SHP77 treated with DMSO at 0.1 percent for 48 hours (cell line): ENCODE measurements at regions not wholly inside any gene's neighbourhood (a gene's known extent, or its start where the extent isn't known, plus 50 kb on each side); places are given as distances from the start of the nearest gene placed in this dataset.
A peak's percentile ranks its signal among the peaks of the same experiment; 100 is the strongest.

Experiments
- DNase-seq: peaks from one replicate; lab custom pipeline; 2025; lab: John Stamatoyannopoulos, UW

- no peak for DNase-seq
These were observed 223.8 kb downstream of the TTC32 start for GRCh38 chr2:19677825-19678518.

GRCh38 chr2:19677215-19677777 lies 224.5 kb downstream of the TTC32 start:
- no peak for DNase-seq

- DNase-seq: peak; percentile 3
These were observed 225.0 kb downstream of the TTC32 start for GRCh38 chr2:19676770-19677169.

- DNase-seq: no peak
These were observed 225.8 kb downstream of the TTC32 start for GRCh38 chr2:19675856-19676460.

DNA sequence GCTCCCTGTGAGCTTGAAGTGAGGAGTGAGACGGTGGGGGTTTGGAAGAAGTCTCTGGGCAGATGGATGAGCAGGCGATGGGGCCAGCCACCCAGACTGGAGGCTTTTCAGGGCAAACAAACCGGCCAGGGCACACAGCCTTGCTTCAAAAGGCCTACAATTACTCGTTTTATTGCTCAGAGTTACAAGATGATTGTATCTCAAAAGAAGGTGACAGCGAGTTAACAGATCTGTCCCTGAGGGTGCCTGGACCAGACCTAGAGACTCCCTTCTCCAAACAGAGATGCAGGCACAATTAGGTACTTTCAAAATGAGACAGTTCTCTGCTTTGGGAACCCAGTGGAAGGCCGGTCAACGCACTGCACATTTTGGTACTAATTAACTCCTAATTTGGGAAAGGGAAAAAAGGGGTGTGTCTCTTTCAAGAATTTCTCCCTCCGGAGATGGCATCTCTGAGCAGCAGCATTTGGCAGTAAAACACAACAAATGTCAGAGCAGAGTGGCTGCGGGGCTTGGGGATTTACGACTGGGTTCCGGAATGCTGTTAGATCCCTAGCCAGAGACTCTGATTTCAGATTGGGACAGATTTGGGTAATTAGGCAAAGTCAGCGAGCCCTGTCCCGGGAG lies 226.7 kb downstream of the TTC32 start:
- no peak for DNase-seq

GRCh38 chr2:19674051-19675002 lies 227.5 kb downstream of the TTC32 start:
- no peak for DNase-seq

DNA sequence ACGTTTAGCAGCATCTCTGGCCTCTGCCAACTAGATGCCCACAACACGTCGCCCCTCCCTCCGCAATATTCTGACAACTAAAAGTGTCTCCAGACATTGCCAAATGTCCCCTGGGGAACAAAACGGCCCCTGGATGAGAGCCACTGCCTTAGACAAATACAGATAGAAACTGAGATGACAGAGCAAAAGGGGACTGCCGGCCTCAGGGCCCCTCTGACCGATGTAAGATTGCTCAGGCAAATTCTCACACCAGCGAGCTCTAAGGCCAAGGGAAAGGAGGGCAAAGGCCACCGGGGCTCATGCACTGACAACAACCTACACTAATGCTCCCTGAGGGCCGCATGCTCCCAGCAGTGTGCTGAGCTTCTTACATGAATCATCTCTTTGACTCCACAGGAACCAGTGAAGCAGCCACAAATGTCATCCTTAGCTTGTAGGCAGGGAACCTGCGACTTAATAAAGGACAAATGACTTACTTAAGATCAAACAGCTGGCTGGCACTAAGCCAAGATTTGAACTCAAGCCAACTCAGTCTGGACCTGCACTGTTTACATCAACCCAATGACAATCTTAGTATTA lies 228.5 kb downstream of the TTC32 start:
- DNase-seq: no peak

DNA sequence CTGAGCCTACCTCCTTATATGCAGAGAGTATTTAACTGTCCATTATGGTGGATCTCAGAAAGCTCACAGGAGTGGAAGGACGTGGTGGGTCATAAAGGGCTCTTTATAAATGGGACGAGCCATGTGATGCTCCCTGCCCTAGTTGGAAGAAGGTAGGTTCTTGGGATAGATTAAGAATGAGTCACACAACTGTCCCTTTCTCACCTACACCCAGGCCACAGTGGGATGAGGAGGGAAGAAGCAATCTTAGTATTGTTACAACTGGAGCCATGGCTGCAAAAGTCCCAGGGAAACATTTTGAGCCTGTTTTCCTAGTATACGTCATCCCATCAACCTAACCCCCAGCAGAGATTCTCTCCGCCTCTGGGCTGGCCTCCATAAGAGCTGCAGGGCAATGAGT lies 229.9 kb downstream of the TTC32 start:
- DNase-seq: no peak

DNA sequence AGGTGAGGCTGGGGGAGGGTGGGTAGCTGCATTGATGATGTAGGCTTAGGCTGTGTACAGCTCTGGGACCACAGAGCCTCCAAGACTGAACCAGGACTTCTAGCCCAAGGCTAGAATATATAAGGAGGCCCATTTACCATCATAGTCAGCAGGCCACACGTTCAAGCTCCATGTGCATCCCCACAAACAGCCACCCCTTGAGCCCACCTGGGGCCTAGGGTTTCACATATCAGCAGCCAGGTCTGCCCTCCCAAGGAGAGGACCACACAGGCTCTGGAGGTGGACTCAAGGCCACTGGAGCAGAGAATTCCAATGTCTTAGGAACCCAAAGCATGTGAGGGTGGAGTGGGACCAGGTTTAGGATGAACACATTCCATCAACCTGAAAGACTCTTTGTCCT lies 230.5 kb downstream of the TTC32 start:
- DNase-seq: no peak

DNA sequence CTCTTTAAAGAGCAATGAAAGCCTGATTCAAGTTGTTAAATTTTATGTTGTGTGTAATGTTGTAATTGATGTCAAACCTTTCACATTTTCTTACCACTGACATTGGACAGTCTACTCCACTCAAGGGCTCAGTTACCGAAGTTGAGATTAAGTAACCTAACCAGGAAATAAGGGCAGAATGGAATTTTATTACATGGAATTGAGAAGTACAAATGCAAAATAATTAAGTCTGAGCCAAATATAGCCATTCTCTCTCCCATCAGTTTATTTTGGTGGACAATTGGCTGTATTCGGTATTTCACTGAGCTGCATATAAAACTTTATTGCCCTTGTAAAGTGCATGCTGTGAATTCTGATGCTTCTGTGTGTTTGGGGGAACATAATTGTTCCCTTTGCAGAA lies 231.5 kb downstream of the TTC32 start:
- DNase-seq: no peak

GRCh38 chr2:19669559-19669958 lies 232.2 kb downstream of the TTC32 start:
- no peak for DNase-seq

DNA sequence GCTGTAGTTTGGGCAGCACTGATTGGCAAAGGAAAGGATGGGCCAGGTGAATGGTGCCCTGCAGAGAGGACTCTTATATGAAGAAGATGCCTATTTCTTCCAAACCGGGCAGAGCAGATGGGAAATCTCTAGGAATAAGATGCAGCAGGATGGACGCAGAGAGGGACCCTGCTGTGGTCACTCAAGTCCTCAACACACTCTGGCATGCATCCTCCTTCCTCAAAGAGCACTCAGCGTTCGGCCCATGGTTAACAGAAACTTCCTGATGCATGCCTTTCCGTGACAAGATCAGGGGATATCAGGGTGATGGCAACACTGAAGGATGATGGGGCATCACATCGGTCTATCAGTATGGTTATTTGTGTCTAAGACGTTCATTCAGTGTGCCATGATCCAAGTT lies 232.7 kb downstream of the TTC32 start:
- DNase-seq: no peak

- DNase-seq: no peak
These were observed 234.2 kb downstream of the TTC32 start for GRCh38 chr2:19667536-19667949.

- DNase-seq: no peak
These were observed 234.7 kb downstream of the TTC32 start for GRCh38 chr2:19667085-19667484.

- DNase-seq: no peak
These were observed 237.1 kb downstream of the TTC32 start for GRCh38 chr2:19664646-19665045.

DNA sequence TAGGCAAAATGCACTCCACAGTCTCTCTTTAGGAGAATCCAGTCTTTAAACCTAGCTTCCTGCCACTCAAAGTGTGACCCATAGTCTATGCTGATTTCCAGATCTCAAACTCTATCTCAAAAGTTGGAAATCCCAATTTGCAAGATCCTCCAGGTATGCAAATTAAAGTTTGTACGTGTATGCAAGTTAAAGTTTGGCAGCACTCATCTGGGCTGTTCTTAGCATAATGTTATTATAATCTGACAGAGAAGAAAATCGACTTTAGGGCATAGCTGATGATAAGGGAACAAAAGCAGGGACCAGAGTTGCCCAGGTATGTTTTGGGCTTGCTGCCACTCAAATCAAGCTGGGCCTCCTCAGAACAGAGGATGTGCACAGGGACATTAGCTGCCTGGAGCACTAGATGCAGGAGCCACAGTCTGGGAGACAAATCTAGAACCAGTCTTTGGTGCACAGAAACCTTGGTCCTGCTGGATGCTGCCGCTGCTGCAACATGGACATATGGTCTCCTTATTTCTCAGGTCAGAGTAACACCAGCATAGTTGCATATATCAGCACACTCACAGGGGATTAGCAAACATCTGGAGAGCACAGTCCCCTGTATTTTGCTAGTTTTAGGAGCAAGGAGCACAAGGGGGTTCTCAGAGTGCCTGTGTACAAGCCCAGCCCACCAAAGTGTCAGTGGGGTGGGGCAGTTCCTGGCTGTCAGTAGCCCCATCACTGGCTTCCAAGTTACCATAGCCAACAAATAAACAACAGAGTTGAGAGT lies 242.6 kb downstream of the TTC32 start:
- DNase-seq: no peak

GRCh38 chr2:19656011-19656410 lies 245.8 kb downstream of the TTC32 start:
- DNase-seq: no peak

- DNase-seq: no peak
These were observed 247.3 kb downstream of the TTC32 start for GRCh38 chr2:19654310-19655090.

GRCh38 chr2:19653509-19653908 lies 248.3 kb downstream of the TTC32 start:
- DNase-seq: no peak

- no peak for DNase-seq
These were observed 249.0 kb downstream of the TTC32 start for GRCh38 chr2:19652811-19653210.
